Karpas-422 (cell line): ENCODE measurements at regions not wholly inside any gene's neighbourhood (a gene's known extent, or its start where the extent isn't known, plus 50 kb on each side); places are given as distances from the start of the nearest gene placed in this dataset.

Source experiments
- DNase-seq: peaks from one replicate; pipeline ENCODE4 v3.0.0-alpha.2; 2015
- H2AFZ ChIP-seq: fragments of 200-600 bp; sonication (generic); 2 replicates; pipeline ENCODE4 v1.6.1; 2014; ENCODE audit warnings: antibody characterized with exemption, low read length, mixed read lengths
- H3K27ac ChIP-seq: fragments of 200-600 bp; sonication (generic); 2 replicates; pipeline ENCODE4 v1.5.1; 2014; ENCODE audit warnings: mild to moderate bottlenecking, low read length, moderate library complexity
- H3K27me3 ChIP-seq: fragments of 200-600 bp; sonication (generic); 2 replicates; pipeline ENCODE4 v1.6.1; 2014; ENCODE audit warnings: low read length, mixed read lengths
- H3K36me3 ChIP-seq: fragments of 200-600 bp; sonication (generic); 2 replicates; pipeline ENCODE4 v1.6.1; 2014; ENCODE audit warnings: low read length, mixed read lengths; ENCODE audit not compliant: insufficient read depth
- H3K4me1 ChIP-seq: fragments of 200-600 bp; sonication (generic); 2 replicates; pipeline ENCODE4 v1.6.1; 2014; ENCODE audit warnings: mild to moderate bottlenecking, low read length, mixed read lengths
- H3K4me2 ChIP-seq: fragments of 200-600 bp; sonication (generic); 2 replicates; pipeline ENCODE4 v1.6.1; 2014; ENCODE audit warnings: low read length, low read depth, mild to moderate bottlenecking; ENCODE audit not compliant: poor library complexity, severe bottlenecking
- H3K4me3 ChIP-seq: fragments of 200-600 bp; sonication (generic); 2 replicates; pipeline ENCODE4 v1.5.1; 2014; ENCODE audit warnings: mild to moderate bottlenecking, antibody characterized with exemption, low read length, mixed read lengths
- H3K79me2 ChIP-seq: fragments of 200-600 bp; sonication (generic); 2 replicates; pipeline ENCODE4 v1.6.1; 2014; ENCODE audit warnings: mild to moderate bottlenecking, low read length, mixed read lengths
- H3K9ac ChIP-seq: fragments of 200-600 bp; sonication (generic); 2 replicates; pipeline ENCODE4 v1.6.0; 2014; ENCODE audit warnings: low read length
- H3K9me2 ChIP-seq: fragments of 200-600 bp; sonication (generic), shearing (Covaris generic); replicated peaks from 2 replicates; pipeline ENCODE4 v1.6.0; 2014; ENCODE audit warnings: mild to moderate bottlenecking, low read length, moderate library complexity; ENCODE audit not compliant: insufficient read depth
- H3K9me3 ChIP-seq: fragments of 300-700, 200-600 bp; sonication (generic); 2 replicates; pipeline ENCODE4 v1.6.1; 2014; ENCODE audit warnings: low read length, mixed read lengths
- H4K20me1 ChIP-seq: fragments of 200-600 bp; sonication (generic); 2 replicates; pipeline ENCODE4 v1.6.1; 2014; ENCODE audit warnings: mild to moderate bottlenecking, antibody characterized with exemption, low read length, low read depth; ENCODE audit not compliant: insufficient read depth

DNA sequence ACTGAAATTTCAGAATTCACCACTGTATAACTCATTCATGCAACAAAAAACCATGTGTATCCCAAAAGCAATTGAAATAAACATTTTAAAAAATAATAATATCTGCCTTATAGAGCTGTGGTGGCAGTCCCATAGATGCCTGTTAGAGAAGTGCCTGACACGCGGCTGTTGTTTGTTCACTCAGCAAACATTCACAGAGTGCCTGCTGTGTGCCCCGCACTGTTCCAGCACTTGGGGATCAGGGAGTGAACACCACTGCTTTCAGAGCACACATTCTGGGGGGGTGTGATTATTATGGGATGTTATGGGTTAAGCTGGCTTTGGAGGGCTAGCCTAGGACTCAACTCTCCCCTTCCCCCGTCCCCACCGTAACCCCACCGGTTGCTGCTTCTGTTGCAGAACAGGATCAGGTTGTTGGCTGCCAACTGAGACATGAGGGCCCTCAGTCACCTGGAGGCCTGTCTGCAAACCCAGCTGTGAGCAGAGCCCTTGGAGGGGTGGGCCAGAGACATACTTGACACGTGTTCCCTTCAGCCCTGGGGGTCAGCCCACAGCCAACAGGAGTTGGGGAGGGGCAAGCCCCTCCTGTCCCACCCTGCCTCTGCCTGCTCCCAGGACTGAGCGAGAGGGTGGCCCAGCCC lies 103.3 kb upstream of the CIBAR2 start:
- Histone ChIP-seq H3K4me1 (no peaks in the 10 kb centered on the region), H3K27ac (no peak overlapping the region)
- DNase-seq: no peak

DNA sequence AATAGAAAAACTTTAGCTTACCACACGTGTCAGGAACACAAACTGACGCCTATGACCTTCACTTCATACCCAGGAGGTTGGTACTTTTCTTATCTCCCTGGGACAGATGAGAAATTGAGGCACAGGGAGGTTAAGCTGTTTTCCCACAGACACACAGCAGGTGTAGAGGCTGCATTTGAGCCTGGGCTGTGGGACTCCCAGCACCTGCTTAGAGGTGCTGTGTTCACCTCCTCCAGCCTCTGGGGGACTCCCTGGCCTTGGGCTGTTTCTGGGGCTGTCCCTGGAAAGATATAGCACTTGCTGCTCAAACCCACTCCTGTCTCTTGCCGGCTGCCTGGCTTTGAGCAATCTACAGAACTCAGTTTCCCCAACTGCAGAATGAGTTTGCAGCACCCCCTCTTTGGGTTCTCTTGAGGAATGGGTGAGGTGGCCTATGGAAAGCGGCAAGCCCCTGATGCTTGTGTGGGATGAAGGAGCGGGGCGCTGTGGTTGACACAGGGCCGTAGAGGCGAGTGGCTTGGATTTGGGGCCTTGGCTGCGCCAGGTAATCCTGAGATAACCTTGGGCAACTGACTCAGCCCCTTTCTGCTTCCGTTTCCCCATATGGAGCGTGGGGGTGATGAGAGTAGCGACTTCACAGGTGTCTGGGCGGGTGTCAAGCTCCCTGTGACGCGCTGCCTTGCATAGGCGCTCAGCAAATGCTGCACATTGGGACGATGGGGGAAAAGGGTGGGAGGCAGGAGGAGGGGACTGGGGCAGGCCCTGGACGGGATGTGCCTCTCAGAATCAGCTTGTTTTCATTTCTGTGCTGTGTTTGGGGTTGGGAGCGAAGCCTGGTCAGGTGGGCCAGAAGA lies 104.5 kb upstream of the CIBAR2 start:
- Histone ChIP-seq H3K9ac (no peak overlapping the region), H3K4me3 (no peak overlapping the region), H4K20me1 (no peaks in the 10 kb centered on the region), H3K79me2 (no peaks in the 10 kb centered on the region), H3K9me2 (no peaks in the 10 kb centered on the region), H3K4me1 (no peaks in the 10 kb centered on the region), H3K36me3 (no peaks in the 10 kb centered on the region), H3K27ac (no peak overlapping the region), H3K9me3 (no peaks in the 10 kb centered on the region), H3K4me2 (no peak overlapping the region), H2AFZ (no peak overlapping the region), H3K27me3 (no peaks in the 10 kb centered on the region)
- no peak for DNase-seq

More for the DNA sequence above, 103.3 kb upstream of the CIBAR2 start:
- H3K9me3 ChIP-seq: no peaks in the 10 kb centered on the region
- H3K4me3 ChIP-seq: no peak overlapping the region
- no peak overlapping the region for H3K4me2 ChIP-seq
- no peaks in the 10 kb centered on the region for H3K27me3 ChIP-seq
- H2AFZ ChIP-seq: no peak overlapping the region
- H3K36me3 ChIP-seq: no peaks in the 10 kb centered on the region
- H4K20me1 ChIP-seq: no peaks in the 10 kb centered on the region
- H3K79me2 ChIP-seq: no peaks in the 10 kb centered on the region
- H3K9me2 ChIP-seq: no peaks in the 10 kb centered on the region
- no peak overlapping the region for H3K9ac ChIP-seq

DNA sequence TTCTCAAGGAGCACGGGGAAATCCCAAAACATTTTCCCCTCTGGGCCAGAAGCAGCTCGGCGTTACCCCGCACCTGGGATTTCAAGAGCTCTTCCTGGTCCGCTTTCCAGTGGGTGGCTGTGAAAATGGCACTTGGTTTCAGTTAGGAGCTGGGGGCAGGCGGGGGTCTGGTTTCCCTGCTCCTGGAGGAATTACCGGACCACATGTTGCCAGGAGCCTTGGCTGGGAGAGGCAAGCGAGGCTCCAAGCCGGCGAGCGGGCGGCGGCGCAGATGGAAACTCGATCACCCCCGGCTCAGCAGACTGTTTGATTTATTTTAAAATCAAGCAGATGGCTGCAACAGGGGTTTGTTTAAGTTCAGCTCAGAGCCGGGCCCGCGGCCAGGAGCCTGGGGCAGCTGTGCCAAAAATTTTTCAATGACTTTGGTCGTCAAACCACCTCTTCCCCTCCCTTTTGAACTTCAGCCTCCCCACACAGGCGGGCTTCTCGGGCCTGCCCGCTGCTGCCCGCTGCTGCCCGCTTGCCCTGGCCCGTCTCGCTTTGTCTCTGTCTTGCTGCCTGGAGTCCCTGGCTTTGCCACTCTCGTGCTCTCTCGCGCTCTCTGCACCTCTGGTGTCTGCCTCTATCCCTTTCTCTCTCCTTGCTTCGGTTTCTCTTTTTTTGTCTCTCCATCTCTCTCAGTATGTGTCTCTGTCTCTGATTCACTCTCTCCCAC lies 108.0 kb upstream of the CIBAR2 start:
- no peak overlapping the region for H3K4me3 ChIP-seq
- H3K9me2 ChIP-seq: no peaks in the 10 kb centered on the region
- no peaks in the 10 kb centered on the region for H3K27me3 ChIP-seq
- no peaks in the 10 kb centered on the region for H3K4me1 ChIP-seq
- no peaks in the 10 kb centered on the region for H3K79me2 ChIP-seq
- H3K36me3 ChIP-seq: no peaks in the 10 kb centered on the region
- H3K9me3 ChIP-seq: no peaks in the 10 kb centered on the region
- no peaks in the 10 kb centered on the region for H4K20me1 ChIP-seq
- no peak overlapping the region for H3K27ac ChIP-seq
- DNase-seq: no peak
- no peak overlapping the region for H3K4me2 ChIP-seq
- H3K9ac ChIP-seq: no peak overlapping the region
- H2AFZ ChIP-seq: no peak overlapping the region

DNA sequence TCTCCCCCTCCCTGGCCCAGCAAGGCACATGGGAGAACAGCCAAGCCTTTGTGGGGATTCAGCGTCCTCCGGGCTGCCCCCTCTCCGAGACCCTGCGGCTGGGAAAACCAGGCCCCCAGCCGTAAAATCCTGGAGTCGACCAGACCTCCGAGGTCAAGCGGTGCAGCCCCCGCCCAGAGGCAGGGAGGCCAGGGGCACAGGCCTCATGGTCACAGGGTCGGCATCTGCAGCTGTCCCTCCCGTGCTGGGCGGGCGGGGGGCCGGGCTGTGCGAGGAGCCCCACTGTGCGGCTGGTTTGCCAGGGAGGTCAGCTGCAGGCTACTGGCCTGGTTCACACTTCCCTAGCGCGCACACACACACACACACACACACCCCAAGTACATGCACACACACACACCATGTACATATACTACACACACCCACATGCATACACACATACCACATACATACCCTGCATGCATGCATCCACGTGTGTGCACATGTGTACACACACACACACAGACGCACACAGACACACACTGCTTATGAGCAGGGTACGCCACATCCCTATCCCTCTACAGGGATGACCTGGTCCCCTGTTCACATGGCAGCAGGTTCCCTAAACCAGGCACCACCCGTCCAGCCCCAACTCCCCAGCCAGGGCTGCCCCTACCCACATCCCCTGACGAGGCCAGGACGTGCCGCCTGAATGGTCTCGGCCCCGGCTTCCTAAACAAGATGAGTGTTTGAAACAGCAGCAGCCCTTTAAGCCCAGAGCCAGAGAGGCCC lies 108.9 kb upstream of the CIBAR2 start:
- H3K4me1 ChIP-seq: no peaks in the 10 kb centered on the region
- H3K9me2 ChIP-seq: no peaks in the 10 kb centered on the region
- H2AFZ ChIP-seq: no peak overlapping the region
- H4K20me1 ChIP-seq: no peaks in the 10 kb centered on the region
- H3K9ac ChIP-seq: no peak overlapping the region
- H3K27me3 ChIP-seq: no peaks in the 10 kb centered on the region
- H3K27ac ChIP-seq: no peak overlapping the region
- DNase-seq: no peak
- no peaks in the 10 kb centered on the region for H3K9me3 ChIP-seq
- no peak overlapping the region for H3K4me2 ChIP-seq
- H3K79me2 ChIP-seq: no peaks in the 10 kb centered on the region
- H3K36me3 ChIP-seq: no peaks in the 10 kb centered on the region
- H3K4me3 ChIP-seq: no peak overlapping the region

DNA sequence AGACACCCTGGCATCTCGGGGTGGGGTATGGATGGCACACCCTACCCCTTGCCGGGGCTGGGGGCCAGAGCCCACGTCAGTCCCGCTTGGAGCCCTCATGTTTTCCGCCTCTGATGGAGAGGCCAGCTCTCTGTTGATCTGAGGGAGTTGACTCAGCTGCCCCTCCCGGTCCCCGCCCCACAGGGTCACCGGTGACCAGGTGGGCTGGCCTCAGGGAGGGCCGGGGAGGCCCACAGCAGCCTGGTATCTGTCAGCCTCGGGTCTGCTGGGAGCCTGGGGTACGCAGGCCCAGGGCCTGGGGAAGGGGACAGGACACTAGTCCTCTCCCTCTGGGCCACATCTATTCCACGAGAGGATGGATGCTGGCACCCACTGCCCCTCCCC lies 109.5 kb upstream of the CIBAR2 start:
- H3K27me3 ChIP-seq: no peaks in the 10 kb centered on the region
- H3K9me3 ChIP-seq: no peaks in the 10 kb centered on the region
- no peak for DNase-seq
- H3K9ac ChIP-seq: no peak overlapping the region
- no peaks in the 10 kb centered on the region for H3K4me1 ChIP-seq
- no peaks in the 10 kb centered on the region for H3K36me3 ChIP-seq
- H3K27ac ChIP-seq: no peak overlapping the region
- no peaks in the 10 kb centered on the region for H3K9me2 ChIP-seq
- no peak overlapping the region for H3K4me3 ChIP-seq
- no peak overlapping the region for H2AFZ ChIP-seq
- H4K20me1 ChIP-seq: no peaks in the 10 kb centered on the region
- H3K79me2 ChIP-seq: no peaks in the 10 kb centered on the region
- H3K4me2 ChIP-seq: no peak overlapping the region

DNA sequence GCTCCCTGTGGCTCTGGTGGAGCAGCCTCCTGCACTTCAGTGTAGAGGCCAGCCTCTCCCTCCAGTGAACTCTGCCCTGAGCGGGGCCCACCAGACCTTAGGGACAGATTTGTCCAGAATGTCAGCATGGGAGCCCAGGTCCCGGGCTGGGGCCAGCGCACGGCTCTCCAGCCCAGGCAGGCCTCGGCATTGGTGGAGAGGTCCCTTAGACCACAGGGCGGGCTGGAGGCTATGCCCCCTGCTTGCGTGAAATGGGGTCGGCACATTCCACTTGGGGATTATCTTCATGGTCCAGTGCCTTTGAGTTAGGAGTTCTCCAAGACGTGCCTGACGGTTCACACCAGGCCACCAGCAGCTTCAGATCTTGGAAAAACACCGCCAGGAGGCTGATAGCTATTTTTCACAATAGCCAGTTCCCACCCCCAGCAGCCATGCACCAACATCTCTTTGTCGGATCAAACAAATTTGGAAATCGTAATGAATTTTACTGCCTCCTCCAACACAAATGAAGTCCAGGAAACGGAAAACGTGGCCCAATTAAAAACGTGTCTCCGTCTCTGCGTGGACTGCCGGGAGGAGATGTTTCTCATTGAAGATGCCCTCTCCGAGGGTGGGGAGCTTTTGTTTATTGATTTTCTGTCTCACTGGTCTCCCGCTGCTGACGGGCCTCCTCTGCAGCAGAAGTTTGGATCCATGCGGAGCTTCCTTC lies 110.0 kb upstream of the CIBAR2 start:
- H3K9me3 ChIP-seq: no peaks in the 10 kb centered on the region
- no peak for DNase-seq
- no peak overlapping the region for H2AFZ ChIP-seq
- H3K27ac ChIP-seq: no peak overlapping the region
- H4K20me1 ChIP-seq: no peaks in the 10 kb centered on the region
- H3K4me2 ChIP-seq: no peak overlapping the region
- no peaks in the 10 kb centered on the region for H3K9me2 ChIP-seq
- H3K27me3 ChIP-seq: no peaks in the 10 kb centered on the region
- no peaks in the 10 kb centered on the region; the same call in 1 of the 2 replicates for H3K4me1 ChIP-seq
- no peak overlapping the region for H3K4me3 ChIP-seq
- H3K79me2 ChIP-seq: no peaks in the 10 kb centered on the region
- H3K9ac ChIP-seq: no peak overlapping the region
- H3K36me3 ChIP-seq: no peaks in the 10 kb centered on the region

DNA sequence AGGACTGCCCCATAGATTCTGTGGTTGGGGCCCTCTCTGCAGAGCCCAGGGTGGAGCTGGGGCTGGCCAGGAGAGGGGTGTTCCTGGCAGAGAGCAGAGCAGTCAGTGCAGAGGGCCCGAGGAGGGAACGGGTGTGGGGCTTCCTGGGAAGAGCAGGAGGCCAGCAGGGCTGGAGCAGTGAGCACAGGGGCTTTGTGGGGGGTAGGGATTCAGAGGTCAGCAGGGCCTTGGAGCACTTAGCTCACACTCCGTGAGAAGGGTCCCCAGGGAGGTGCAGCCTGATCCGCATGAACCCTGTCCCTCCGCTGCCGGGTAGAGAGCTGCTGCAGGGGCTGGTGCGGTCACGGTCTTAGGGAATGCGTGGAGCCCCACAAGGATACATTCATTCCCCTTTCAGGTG lies 113.0 kb upstream of the CIBAR2 start:
- no peaks in the 10 kb centered on the region for H3K9me3 ChIP-seq
- H3K27me3 ChIP-seq: no peaks in the 10 kb centered on the region
- H3K9ac ChIP-seq: no peak overlapping the region
- H3K4me2 ChIP-seq: no peak overlapping the region
- no peaks in the 10 kb centered on the region for H3K36me3 ChIP-seq
- H2AFZ ChIP-seq: no peak overlapping the region
- H3K79me2 ChIP-seq: no peaks in the 10 kb centered on the region
- H4K20me1 ChIP-seq: no peaks in the 10 kb centered on the region
- no peak for DNase-seq
- H3K4me1 ChIP-seq: no peaks in the 10 kb centered on the region; the same call in 1 of the 2 replicates
- no peak overlapping the region for H3K27ac ChIP-seq
- no peaks in the 10 kb centered on the region for H3K9me2 ChIP-seq
- H3K4me3 ChIP-seq: no peak overlapping the region
